ENCODE measurements at regions not wholly inside any gene's neighbourhood (a gene's known extent, or its start where the extent isn't known, plus 50 kb on each side); places are given as distances from the start of the nearest gene placed in this dataset.

DNA sequence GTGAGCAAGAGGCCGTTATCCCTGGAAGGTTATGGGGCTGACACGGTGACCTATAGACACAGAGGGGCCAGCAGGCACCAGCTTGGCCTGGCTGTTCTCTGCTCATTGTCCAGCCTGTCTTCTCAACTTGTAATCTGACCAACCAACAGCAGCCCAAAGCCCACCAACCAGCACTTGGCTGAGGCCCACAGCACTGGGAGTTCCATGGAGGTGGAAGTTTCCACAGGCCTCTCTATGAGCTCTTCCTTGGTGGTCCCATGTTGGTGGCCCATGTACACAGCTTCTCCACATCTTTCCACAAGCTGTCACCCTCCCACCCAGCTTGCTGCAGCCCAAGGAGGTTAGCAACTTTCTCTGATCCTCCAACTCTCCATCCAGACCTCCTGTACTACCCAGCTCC is 56.2 kb upstream of the KLHL31 start:
- in situ Hi-C loops (cut with MboI; ENCODE audit: low pct_unique_long_range_greater_than_20kb, low sequenced_read_pairs, unreplicated experiment), result loop anchor here (10.0 to 25.0 kb wide), 2 partner anchors 227 to 559 kb away; no protein-coding TSS in a partner anchor
- TF ChIP-seq CTCF (IDR thresholded peaks at IDR 0.05; ENCODE audit: extremely low read depth, insufficient read depth, missing control alignments), result no peak
- DNase-seq (ENCODE audit: low spot score), result no peak

GRCh38 chr6:53718597-53719460 is 53.3 kb upstream of the KLHL31 start:
- DNase-seq (ENCODE audit: low spot score), result peak; percentile 79
- in situ Hi-C loops (cut with MboI; ENCODE audit: low pct_unique_long_range_greater_than_20kb, low sequenced_read_pairs, unreplicated experiment), result loop anchor here (25.0 kb wide), 1 partner anchor 557 kb away; no protein-coding TSS in a partner anchor
- TF ChIP-seq CTCF (IDR thresholded peaks at IDR 0.05; ENCODE audit: extremely low read depth, insufficient read depth, missing control alignments), result peak; percentile 70

GRCh38 chr6:53717566-53717965 is 52.0 kb upstream of the KLHL31 start:
- in situ Hi-C loops (cut with MboI; ENCODE audit: low pct_unique_long_range_greater_than_20kb, low sequenced_read_pairs, unreplicated experiment), result loop anchor here (25.0 kb wide), 1 partner anchor 555 kb away; no protein-coding TSS in a partner anchor
- DNase-seq (ENCODE audit: low spot score), result no peak
- TF ChIP-seq CTCF (IDR thresholded peaks at IDR 0.05; ENCODE audit: extremely low read depth, insufficient read depth, missing control alignments), result no peak

DNA sequence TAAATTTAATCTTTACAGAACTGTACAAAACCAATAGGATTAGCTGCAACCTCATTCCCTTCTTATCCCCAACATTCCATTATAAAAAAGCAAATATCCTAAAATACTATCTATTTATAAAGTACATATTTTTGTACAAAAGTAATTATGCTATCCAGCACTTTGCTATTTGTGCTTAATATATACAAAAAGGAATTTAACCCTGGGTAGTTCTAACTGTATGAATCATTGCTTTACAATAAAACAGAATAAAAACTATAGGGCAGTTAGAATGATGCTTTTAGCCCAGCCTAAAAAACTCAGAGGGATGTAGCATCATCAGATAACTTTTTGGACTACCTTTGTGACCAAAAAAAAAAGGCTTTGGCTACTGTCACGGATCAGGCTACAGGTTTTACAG is 49.9 kb upstream of the KLHL31 start:
- DNase-seq (ENCODE audit: low spot score), result no peak
- TF ChIP-seq CTCF (IDR thresholded peaks at IDR 0.05; ENCODE audit: extremely low read depth, insufficient read depth, missing control alignments), result no peak
- in situ Hi-C loops (cut with MboI; ENCODE audit: low pct_unique_long_range_greater_than_20kb, low sequenced_read_pairs, unreplicated experiment), result loop anchor here (25.0 kb wide), 1 partner anchor 553 kb away; no protein-coding TSS in a partner anchor

All from GM13977 (cell line).